GM12865 (cell line): ENCODE measurements at regions not wholly inside any gene's neighbourhood (a gene's known extent, or its start where the extent isn't known, plus 50 kb on each side); places are given as distances from the start of the nearest gene placed in this dataset.
A peak's percentile ranks its signal among the peaks of the same experiment; 100 is the strongest.

Source experiments
- DNase-seq: peaks from one replicate; pipeline ENCODE4 v3.0.0; 2010; ENCODE audit warnings: low read depth
- H3K4me3 ChIP-seq: 2 replicates; pipeline ENCODE4 v1.5.1; 2011; ENCODE audit warnings: mild to moderate bottlenecking, low read depth, low read length, control low read depth
- TF ChIP-seq, protein P1 (sequence below): IDR thresholded peaks from 2 replicates; pipeline ENCODE4 v1.5.1; 2011; ENCODE audit warnings: low read length, control low read depth, low read depth, inconsistent platforms; ENCODE audit not compliant: insufficient read depth; ENCODE audit errors: missing control alignments

DNA sequence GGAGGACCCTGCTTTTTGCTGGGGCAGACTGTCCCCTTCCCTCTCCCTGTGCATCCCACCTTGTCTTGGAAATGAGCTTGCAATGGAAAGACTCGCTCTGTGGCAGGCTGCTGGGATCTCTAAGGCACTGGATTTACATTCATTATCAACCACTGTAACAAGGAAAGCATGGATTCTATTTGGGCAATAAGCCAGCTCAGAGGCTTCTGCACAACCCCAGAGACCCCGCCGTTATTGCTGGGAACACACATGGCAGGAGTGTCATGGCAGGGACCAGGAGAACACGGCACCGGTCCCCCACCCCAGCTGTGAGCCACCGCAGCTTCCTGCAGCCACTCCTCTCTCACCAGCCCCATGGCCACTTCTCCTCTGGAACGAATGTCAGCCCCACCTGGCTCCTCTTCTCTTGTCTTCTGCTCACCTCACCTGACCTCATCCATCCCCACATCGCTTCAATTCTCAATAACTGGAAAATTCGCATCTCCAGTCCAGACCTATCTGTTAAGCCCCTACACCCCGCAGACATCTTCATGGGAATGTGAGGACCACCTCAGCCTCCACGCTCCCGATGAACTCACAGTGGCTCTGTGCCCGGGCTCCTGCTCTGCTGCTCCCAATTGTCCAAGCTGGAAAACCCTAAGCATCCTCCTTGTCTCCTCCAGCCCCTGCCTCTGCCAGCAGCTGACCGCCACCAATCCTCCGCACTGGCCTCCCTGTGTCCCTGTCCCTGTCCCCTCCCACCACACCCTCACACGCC is 181.5 kb downstream of the USP12 start:
- TF ChIP-seq, protein P1, sequence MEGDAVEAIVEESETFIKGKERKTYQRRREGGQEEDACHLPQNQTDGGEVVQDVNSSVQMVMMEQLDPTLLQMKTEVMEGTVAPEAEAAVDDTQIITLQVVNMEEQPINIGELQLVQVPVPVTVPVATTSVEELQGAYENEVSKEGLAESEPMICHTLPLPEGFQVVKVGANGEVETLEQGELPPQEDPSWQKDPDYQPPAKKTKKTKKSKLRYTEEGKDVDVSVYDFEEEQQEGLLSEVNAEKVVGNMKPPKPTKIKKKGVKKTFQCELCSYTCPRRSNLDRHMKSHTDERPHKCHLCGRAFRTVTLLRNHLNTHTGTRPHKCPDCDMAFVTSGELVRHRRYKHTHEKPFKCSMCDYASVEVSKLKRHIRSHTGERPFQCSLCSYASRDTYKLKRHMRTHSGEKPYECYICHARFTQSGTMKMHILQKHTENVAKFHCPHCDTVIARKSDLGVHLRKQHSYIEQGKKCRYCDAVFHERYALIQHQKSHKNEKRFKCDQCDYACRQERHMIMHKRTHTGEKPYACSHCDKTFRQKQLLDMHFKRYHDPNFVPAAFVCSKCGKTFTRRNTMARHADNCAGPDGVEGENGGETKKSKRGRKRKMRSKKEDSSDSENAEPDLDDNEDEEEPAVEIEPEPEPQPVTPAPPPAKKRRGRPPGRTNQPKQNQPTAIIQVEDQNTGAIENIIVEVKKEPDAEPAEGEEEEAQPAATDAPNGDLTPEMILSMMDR, result no peak
- DNase-seq, result no peak
- H3K4me3 ChIP-seq, result no peak overlapping the region

DNA sequence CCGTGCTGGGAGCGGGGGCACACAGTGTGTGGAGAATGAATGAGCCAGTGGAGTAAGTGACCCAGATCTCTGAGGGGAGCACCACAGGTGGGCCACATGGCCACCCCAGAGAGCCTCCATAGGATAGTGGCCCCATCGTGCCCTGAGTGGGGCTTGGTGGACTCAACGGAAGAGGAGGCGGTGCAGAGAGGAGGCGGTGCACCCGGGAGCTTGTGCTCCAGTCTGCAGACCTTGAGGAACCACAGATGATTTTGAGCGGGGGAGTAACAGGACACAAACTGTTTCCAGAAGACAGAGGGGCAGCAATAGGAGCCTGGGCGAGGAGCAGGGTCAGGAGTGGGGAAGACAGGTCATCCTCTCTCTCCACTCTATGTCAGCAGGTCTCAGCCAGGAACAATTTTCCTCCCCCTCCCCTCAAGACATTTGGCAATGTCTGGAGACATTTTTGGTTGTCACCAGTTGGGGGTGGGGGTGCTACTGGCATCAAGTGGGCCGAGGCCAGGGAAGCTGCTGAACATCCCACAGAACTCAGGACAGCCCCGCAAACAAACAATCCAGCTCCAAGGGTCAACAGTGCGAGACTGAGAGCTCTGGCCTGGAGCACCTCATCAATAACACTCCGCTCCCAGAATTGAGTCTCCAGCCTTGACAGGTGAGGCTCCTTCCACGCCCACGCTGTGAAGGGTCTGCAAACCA is 182.2 kb downstream of the USP12 start:
- no peak overlapping the region for H3K4me3 ChIP-seq
- TF ChIP-seq, protein P1, result no peak
- no peak for DNase-seq

DNA sequence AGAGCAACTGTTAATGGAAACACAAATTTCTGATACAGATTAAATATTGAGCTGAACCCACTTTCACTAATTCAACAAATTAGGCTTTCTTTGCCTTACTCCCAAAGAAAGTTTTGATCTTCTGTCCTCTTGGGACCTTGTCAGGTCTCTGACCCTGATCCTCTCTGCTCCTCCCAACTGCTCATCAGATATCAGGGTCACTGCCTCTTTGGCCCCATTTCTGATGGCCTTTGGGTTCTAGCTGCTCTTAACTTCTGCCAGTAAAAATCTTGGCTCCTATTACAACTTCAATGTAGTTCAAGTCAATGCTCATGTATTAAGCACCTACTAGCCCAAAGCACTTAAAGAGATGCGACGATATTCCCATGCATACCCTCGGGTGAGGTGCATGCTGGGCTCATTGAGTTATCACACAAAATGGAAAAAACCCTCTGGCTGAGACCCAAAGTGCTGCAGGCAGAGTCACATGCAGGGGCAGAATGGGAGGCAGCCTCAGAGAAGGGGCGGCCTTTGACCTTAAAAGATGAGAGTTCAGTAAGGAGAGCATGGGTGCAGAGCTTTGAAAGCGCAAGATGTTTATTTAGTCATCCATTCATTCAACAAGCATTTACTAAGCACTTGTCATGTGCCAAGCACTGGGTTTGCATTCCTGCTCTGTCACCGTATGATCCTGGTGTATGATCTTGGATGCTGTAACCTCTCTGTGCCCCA is 183.4 kb downstream of the USP12 start:
- no peak overlapping the region for H3K4me3 ChIP-seq
- DNase-seq, result no peak
- TF ChIP-seq, protein P1, result no peak

DNA sequence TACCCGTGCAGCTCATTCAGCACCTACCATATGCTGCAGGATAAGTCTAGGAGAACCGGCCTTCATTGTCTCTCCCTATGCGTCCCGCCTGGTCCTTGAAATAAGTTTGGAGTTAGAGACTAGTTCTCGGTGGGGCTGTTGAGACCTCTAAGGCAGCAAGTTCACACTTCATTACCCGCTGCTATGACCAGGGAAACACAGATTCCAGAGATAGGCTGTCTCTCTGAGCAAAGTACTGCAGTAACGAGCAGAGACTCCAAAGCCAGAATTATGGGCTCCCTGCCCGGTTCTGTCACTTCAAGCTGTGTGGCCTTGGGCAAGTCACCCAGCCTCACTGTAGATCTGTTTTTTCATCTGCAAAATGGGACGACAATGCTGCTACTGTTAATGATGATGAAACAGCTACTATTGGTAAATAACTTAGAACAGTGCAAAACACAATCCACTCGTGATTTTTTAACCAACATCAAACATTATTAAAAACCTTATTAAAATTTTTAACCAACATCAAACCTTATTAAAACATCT is 184.1 kb downstream of the USP12 start:
- TF ChIP-seq, protein P1, result no peak
- DNase-seq, result no peak
- H3K4me3 ChIP-seq, result no peak overlapping the region

DNA sequence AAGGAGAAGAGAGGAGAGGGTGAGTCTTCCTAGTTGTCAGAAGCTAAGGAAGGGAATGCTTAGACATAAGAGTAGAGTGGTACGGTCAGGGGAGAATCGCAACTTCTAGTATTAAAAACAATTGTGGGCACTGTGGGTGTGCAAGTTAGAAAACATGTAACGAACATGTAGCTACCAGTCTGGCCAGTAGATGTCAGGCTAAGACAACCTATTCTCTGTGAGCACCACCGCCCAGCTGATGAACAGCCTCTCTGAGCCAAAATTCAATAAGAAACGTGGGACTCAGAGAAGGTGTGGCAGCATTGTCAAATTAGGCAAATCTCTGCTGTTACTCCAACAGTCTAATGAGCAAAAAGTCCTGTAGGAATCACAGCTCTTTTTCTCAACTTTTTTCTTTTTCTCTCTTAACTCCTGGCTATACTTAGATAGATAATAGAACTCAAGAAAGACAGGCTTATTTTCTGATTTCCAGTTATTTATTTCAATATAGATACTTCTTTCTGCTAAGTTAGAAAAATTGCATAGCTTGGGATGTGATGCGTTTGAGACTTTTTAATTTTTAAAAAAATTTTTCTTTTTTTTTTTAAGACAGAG is 186.2 kb downstream of the USP12 start:
- no peak overlapping the region for H3K4me3 ChIP-seq
- TF ChIP-seq, protein P1, result peak; percentile 74
- DNase-seq, result peak; percentile 88

DNA sequence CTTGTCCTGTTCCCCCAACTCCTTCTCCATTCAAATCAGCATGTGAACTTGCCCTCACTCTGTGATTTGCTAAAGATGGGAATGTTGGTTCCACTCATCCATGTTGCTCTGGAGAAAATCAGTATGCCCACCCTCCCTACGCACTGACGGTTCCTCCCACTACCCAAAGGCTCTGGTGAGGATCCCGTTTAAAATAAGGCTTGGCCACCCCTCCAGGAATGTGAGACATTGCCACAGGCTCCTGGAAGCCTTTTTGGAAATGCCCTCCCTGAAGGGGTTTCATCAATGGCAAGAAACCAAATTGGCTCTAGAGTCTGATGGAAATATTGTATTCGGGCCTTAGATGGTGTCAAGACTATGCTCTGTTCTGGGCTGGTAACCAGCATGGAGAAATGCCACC is 187.3 kb downstream of the USP12 start:
- TF ChIP-seq, protein P1, result no peak
- H3K4me3 ChIP-seq, result no peak overlapping the region
- DNase-seq, result no peak
